Upper lobe of left lung (tissue), 6 donors: ENCODE measurements at regions not wholly inside any gene's neighbourhood (a gene's known extent, or its start where the extent isn't known, plus 50 kb on each side); places are given as distances from the start of the nearest gene placed in this dataset.
A peak's percentile ranks its signal among the peaks of the same experiment; 100 is the strongest.

Experiments used
- ATAC-seq, 2 donors: fragments of 200-7000 bp; cut with Tn5 transposase; one replicate each; pipeline ENCODE4 v1.9.1; 2022; ENCODE audit warnings: mild to moderate bottlenecking in 2 of 2, moderate library complexity in 2 of 2; ENCODE audit not compliant: low FRiP score in 2 of 2
- DNase-seq, 2 donors: peaks; one replicate each; pipeline ENCODE4 v3.0.0-alpha.2; 2019 to 2020
- H3K27ac ChIP-seq, 4 donors: fragments of 200-600 bp; sonication (generic); one replicate each; pipeline ENCODE4 v1.5.1; 2016 to 2019
- H3K27me3 ChIP-seq, 4 donors: fragments of 200-600 bp; sonication (generic); one replicate each; pipeline ENCODE4 v1.5.1; 2017 to 2019
- H3K36me3 ChIP-seq, 4 donors: fragments of 200-600 bp; sonication (generic); one replicate each; pipeline ENCODE4 v1.5.1; 2016 to 2019
- H3K4me1 ChIP-seq, 4 donors: fragments of 200-600 bp; sonication (generic); one replicate each; pipeline ENCODE4 v1.5.1; 2018 to 2019
- H3K4me3 ChIP-seq, 4 donors: fragments of 200-600 bp; sonication (generic); one replicate each; pipeline ENCODE4 v1.5.1; 2017 to 2019; ENCODE audit warnings: mild to moderate bottlenecking in 2 of 4, moderate library complexity in 1 of 4
- H3K9me3 ChIP-seq, 4 donors: fragments of 200-600 bp; sonication (generic); one replicate each; pipeline ENCODE4 v1.5.1; 2018 to 2019
- EP300 ChIP-seq, 4 donors: sonication (generic); formaldehyde crosslinking; IDR thresholded peaks; one replicate each; pipeline ENCODE4 v1.5.1; 2017; ENCODE audit warnings: antibody characterized with exemption in 4 of 4, control low read depth in 2 of 4
- POLR2A ChIP-seq, 4 donors: fragments of 450-650 bp; IDR thresholded peaks; one replicate each; pipeline ENCODE4 v1.5.1; 2016 to 2017; ENCODE audit warnings: antibody characterized with exemption in 4 of 4, mild to moderate bottlenecking in 2 of 4
- POLR2AphosphoS5 ChIP-seq, 2 donors: sonication (generic); formaldehyde crosslinking; IDR thresholded peaks; one replicate each; pipeline ENCODE4 v1.5.1; 2017; ENCODE audit warnings: antibody characterized with exemption in 2 of 2
- WGBS, 2 donors: methylation state at CpG; one replicate each; pipeline ENCODE4 v1.1.5; 2017 to 2018; 5-methylcytosine and 5-hydroxymethylcytosine counted together
- TF ChIP-seq, protein P1 (sequence below), 6 experiments: fragments of 450-650 bp in 4 of 6; fragments of 200-600 bp in 2 of 6; sonication (generic) in 2 of 6; IDR thresholded peaks; one replicate each; pipeline ENCODE4 v1.5.1; 2016 to 2019; ENCODE audit warnings: antibody characterized with exemption in 6 of 6
- donor health status: DM: no; HTN: no; CAD: no; lungs with moderate emphysema.
- donor health status: DM: no; HTN: yes; CAD: no; lungs with severe emphysema.

DNA sequence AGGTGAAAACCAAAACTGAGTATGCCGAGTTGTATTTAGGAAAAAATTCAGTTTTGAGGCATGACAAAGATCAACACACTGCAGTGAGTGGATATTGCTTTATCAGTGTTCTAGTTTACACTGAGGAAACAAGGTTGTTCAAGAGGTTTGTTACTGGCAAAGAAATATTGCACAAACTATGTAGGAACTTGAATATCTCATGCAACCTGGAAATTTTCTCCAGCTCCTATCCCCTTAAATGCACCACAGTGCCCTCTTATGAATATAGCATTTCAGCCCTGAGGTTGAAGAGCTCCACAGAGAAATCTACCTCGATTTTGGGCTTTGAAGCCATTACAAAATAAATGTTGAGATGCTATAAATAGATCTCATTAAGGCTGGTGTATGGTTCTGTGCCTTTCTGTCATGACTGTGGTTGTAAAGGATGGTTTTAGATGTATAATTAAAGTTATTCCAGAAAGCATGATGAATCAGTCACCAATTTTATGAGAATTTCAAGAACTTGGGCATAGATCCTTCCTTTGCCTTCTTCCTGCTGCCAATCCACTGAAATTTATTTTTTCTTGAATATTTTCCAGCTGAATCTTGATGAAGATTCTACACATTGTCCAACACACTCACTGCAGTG is 159.3 kb downstream of the SPATA31D1 start:
- TF ChIP-seq POLR2AphosphoS5 (IDR thresholded peaks at IDR 0.05) (no peak), EP300 (IDR thresholded peaks at IDR 0.05) (no peak), POLR2A (IDR thresholded peaks at IDR 0.05) (no peak)
- TF ChIP-seq, protein P1, sequence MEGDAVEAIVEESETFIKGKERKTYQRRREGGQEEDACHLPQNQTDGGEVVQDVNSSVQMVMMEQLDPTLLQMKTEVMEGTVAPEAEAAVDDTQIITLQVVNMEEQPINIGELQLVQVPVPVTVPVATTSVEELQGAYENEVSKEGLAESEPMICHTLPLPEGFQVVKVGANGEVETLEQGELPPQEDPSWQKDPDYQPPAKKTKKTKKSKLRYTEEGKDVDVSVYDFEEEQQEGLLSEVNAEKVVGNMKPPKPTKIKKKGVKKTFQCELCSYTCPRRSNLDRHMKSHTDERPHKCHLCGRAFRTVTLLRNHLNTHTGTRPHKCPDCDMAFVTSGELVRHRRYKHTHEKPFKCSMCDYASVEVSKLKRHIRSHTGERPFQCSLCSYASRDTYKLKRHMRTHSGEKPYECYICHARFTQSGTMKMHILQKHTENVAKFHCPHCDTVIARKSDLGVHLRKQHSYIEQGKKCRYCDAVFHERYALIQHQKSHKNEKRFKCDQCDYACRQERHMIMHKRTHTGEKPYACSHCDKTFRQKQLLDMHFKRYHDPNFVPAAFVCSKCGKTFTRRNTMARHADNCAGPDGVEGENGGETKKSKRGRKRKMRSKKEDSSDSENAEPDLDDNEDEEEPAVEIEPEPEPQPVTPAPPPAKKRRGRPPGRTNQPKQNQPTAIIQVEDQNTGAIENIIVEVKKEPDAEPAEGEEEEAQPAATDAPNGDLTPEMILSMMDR (IDR thresholded peaks at IDR 0.05) = no peak
- Histone ChIP-seq H3K27ac (no peak overlapping the region), H3K27me3 (no peaks in the 10 kb centered on the region), H3K4me3 (no peak overlapping the region), H3K9me3 (no peaks in the 10 kb centered on the region), H3K36me3 (no peaks in the 10 kb centered on the region), H3K4me1 (no peaks in the 10 kb centered on the region)
- DNase-seq (no peak), ATAC-seq (no peak)
- WGBS, 2 donors = 48 to 52% methylated on average over 2 of the region's 2 CpGs

DNA sequence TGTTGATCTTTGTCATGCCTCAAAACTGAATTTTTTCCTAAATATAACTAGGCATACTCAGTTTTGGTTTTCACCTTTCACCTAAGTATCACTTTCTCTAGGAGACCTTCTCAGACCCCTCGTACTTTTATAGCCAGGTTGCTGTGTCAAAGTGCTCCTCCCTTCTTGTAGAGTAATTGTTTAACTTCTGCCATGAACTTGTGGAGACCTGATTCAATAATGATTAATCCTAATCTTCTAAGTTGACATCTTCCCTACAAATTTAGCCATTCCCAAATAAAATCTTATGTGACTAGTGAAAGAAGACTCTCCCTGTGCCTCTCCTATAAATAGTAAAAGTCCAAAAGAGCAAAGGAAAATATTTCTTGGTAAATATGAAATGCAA is 159.8 kb downstream of the SPATA31D1 start:
- H3K4me1 ChIP-seq = no peaks in the 10 kb centered on the region
- no peaks in the 10 kb centered on the region for H3K36me3 ChIP-seq
- no peak for ATAC-seq
- no peak overlapping the region for H3K27ac ChIP-seq
- no peaks in the 10 kb centered on the region for H3K9me3 ChIP-seq
- no peak for DNase-seq
- TF ChIP-seq POLR2AphosphoS5 (IDR thresholded peaks at IDR 0.05) (no peak), POLR2A (IDR thresholded peaks at IDR 0.05) (no peak), EP300 (IDR thresholded peaks at IDR 0.05) (no peak)
- TF ChIP-seq, protein P1 (IDR thresholded peaks at IDR 0.05) = no peak
- 80 to 83% methylated on average over 1 of the region's 1 CpG for WGBS, 2 donors
- H3K27me3 ChIP-seq = no peaks in the 10 kb centered on the region
- H3K4me3 ChIP-seq = no peak overlapping the region

DNA sequence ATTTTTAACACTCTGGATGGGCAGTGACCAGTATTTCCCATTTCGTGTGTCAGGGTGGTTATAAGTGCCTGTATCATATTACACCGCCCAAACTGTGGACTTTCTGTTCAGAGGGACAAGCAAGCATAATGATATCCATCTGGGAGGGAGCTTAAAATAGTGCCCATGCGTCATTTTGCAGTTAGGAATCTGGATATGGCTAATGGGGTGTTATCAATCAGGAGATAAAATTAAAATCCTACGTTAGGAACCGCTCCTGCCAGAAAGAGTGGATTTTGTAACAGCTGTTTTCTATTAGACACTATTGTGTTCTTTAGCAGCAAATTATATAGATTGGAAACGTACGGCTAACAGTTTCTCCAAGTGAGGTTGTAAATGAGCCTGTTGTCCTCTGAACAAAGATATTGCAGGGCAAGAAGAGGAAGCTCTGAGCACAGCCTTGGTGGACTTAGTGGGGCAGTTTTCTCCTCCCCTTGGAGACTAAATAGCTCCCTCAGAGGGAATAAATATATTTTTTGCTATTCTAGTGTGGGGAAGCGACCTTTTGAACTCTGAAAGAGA is 160.4 kb downstream of the SPATA31D1 start:
- H3K4me3 ChIP-seq = no peak overlapping the region
- H3K27me3 ChIP-seq = no peaks in the 10 kb centered on the region
- no peak for DNase-seq
- no peaks in the 10 kb centered on the region for H3K9me3 ChIP-seq
- H3K4me1 ChIP-seq = no peaks in the 10 kb centered on the region
- H3K27ac ChIP-seq = no peak overlapping the region
- peak in 1 of 2 donors; percentile 58 for ATAC-seq
- 61 to 74% methylated on average over 8 of the region's 8 CpGs for WGBS, 2 donors
- H3K36me3 ChIP-seq = no peaks in the 10 kb centered on the region
- TF ChIP-seq POLR2AphosphoS5 (IDR thresholded peaks at IDR 0.05) = no peak
- TF ChIP-seq, protein P1 (IDR thresholded peaks at IDR 0.05) = no peak
- TF ChIP-seq EP300 (IDR thresholded peaks at IDR 0.05) = no peak
- TF ChIP-seq POLR2A (IDR thresholded peaks at IDR 0.05) = no peak

GRCh38 chr9:82149501-82149946 is 161.0 kb downstream of the SPATA31D1 start:
- no peaks in the 10 kb centered on the region for H3K36me3 ChIP-seq
- ATAC-seq = no peak
- H3K27me3 ChIP-seq = no peaks in the 10 kb centered on the region
- H3K4me3 ChIP-seq = no peak overlapping the region
- DNase-seq = no peak
- TF ChIP-seq EP300 (IDR thresholded peaks at IDR 0.05) (no peak), POLR2A (IDR thresholded peaks at IDR 0.05) (no peak), POLR2AphosphoS5 (IDR thresholded peaks at IDR 0.05) (no peak)
- TF ChIP-seq, protein P1 (IDR thresholded peaks at IDR 0.05) = no peak
- H3K27ac ChIP-seq = no peak overlapping the region
- no peaks in the 10 kb centered on the region for H3K4me1 ChIP-seq
- no peaks in the 10 kb centered on the region for H3K9me3 ChIP-seq
- 87 to 93% methylated on average over 4 of the region's 4 CpGs for WGBS, 2 donors

DNA sequence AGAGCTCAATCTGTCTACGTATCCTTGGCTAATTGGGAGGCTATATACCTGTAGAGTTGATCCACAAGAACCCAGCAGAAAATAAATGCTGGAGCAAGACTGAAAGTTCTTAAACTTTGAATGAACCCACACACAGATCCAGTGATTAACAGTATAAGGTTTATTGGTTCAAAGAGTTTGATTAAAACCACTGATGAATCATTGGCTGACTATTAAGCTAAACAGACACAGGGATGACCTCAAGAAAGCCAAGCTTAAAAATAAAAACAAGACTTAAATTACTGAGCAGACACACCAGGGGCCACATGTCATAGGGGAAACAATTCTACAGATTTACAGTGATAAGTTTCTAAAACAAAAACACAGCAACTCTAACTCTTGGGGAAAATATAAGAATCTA is 163.6 kb downstream of the SPATA31D1 start:
- H3K9me3 ChIP-seq = no peaks in the 10 kb centered on the region

More for the DNA sequence above, 163.6 kb downstream of the SPATA31D1 start:
- ATAC-seq (no peak), DNase-seq (no peak)
- H3K4me1 ChIP-seq = no peaks in the 10 kb centered on the region
- H3K27ac ChIP-seq = no peak overlapping the region
- H3K36me3 ChIP-seq = no peaks in the 10 kb centered on the region
- H3K27me3 ChIP-seq = no peaks in the 10 kb centered on the region
- no peak overlapping the region for H3K4me3 ChIP-seq
- TF ChIP-seq EP300 (IDR thresholded peaks at IDR 0.05) = no peak
- TF ChIP-seq, protein P1 (IDR thresholded peaks at IDR 0.05) = no peak
- no peak for TF ChIP-seq POLR2A (IDR thresholded peaks at IDR 0.05)
- no peak for TF ChIP-seq POLR2AphosphoS5 (IDR thresholded peaks at IDR 0.05)
- WGBS, 2 donors = 97 to 100% methylated on average over 1 of the region's 1 CpG
